ENCODE measurements at regions not wholly inside any gene's neighbourhood (a gene's known extent, or its start where the extent isn't known, plus 50 kb on each side); places are given as distances from the start of the nearest gene placed in this dataset.

- no peak for DNase-seq (ENCODE audit: low read depth in 1 of 2, low spot score in 1 of 2)
- Histone ChIP-seq H3K27ac (replicated peaks) (no peak overlapping the region), H3K4me3 (replicated peaks; ENCODE audit: insufficient read depth, low read length) (no peak overlapping the region), H3K27me3 (ENCODE audit: insufficient read depth, poor library complexity, severe bottlenecking) (no peaks in the 10 kb centered on the region)
- TF ChIP-seq, protein P1, sequence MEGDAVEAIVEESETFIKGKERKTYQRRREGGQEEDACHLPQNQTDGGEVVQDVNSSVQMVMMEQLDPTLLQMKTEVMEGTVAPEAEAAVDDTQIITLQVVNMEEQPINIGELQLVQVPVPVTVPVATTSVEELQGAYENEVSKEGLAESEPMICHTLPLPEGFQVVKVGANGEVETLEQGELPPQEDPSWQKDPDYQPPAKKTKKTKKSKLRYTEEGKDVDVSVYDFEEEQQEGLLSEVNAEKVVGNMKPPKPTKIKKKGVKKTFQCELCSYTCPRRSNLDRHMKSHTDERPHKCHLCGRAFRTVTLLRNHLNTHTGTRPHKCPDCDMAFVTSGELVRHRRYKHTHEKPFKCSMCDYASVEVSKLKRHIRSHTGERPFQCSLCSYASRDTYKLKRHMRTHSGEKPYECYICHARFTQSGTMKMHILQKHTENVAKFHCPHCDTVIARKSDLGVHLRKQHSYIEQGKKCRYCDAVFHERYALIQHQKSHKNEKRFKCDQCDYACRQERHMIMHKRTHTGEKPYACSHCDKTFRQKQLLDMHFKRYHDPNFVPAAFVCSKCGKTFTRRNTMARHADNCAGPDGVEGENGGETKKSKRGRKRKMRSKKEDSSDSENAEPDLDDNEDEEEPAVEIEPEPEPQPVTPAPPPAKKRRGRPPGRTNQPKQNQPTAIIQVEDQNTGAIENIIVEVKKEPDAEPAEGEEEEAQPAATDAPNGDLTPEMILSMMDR (IDR thresholded peaks at IDR 0.05; ENCODE audit: insufficient read depth, low read length): no peak
- TF ChIP-seq SPI1 (IDR thresholded peaks at IDR 0.05; ENCODE audit: borderline replicate concordance, low read depth) (no peak), REST (IDR thresholded peaks at IDR 0.05; ENCODE audit: insufficient replicate concordance, low read depth) (no peak), POLR2AphosphoS5 (IDR thresholded peaks at IDR 0.05; ENCODE audit: low read depth) (no peak), GABPA (IDR thresholded peaks at IDR 0.05; ENCODE audit: low read depth) (no peak)
These were observed 180.6 kb upstream of the STXBP5 start for GRCh38 chr6:147023581-147023980.

GRCh38 chr6:147029923-147030322 lies 174.3 kb upstream of the STXBP5 start:
- TF ChIP-seq REST (IDR thresholded peaks at IDR 0.05; ENCODE audit: insufficient replicate concordance, low read depth) (no peak), GABPA (IDR thresholded peaks at IDR 0.05; ENCODE audit: low read depth) (no peak), SPI1 (IDR thresholded peaks at IDR 0.05; ENCODE audit: borderline replicate concordance, low read depth) (no peak), POLR2AphosphoS5 (IDR thresholded peaks at IDR 0.05; ENCODE audit: low read depth) (no peak)
- TF ChIP-seq, protein P1 (IDR thresholded peaks at IDR 0.05; ENCODE audit: insufficient read depth, low read length): no peak
- no peak overlapping the region for H3K4me3 ChIP-seq (replicated peaks; ENCODE audit: insufficient read depth, low read length)
- no peak overlapping the region for H3K27ac ChIP-seq (replicated peaks)
- H3K27me3 ChIP-seq (ENCODE audit: insufficient read depth, poor library complexity, severe bottlenecking): no peaks in the 10 kb centered on the region
- DNase-seq (ENCODE audit: low read depth in 1 of 2, low spot score in 1 of 2): no peak

- Histone ChIP-seq H3K27me3 (ENCODE audit: insufficient read depth, poor library complexity, severe bottlenecking) (no peaks in the 10 kb centered on the region), H3K27ac (replicated peaks) (no peak overlapping the region), H3K4me3 (replicated peaks; ENCODE audit: insufficient read depth, low read length) (no peak overlapping the region)
- TF ChIP-seq REST (IDR thresholded peaks at IDR 0.05; ENCODE audit: insufficient replicate concordance, low read depth) (no peak), GABPA (IDR thresholded peaks at IDR 0.05; ENCODE audit: low read depth) (no peak), POLR2AphosphoS5 (IDR thresholded peaks at IDR 0.05; ENCODE audit: low read depth) (no peak), SPI1 (IDR thresholded peaks at IDR 0.05; ENCODE audit: borderline replicate concordance, low read depth) (no peak)
- TF ChIP-seq, protein P1 (IDR thresholded peaks at IDR 0.05; ENCODE audit: insufficient read depth, low read length): no peak
- no peak for DNase-seq (ENCODE audit: low read depth in 1 of 2, low spot score in 1 of 2)
These were observed 170.9 kb upstream of the STXBP5 start for GRCh38 chr6:147033267-147033666.
